ENCODE measurements at regions not wholly inside any gene's neighbourhood (a gene's known extent, or its start where the extent isn't known, plus 50 kb on each side); places are given as distances from the start of the nearest gene placed in this dataset.

- no peak overlapping the region for H3K4me3 ChIP-seq (ENCODE audit: low read depth, low read length)
- in situ Hi-C loops (cut with HindIII; ENCODE audit: low sequenced_read_pairs), result no loop called here
- DNase-seq (ENCODE audit: low read depth, low spot score), result no peak
- no peak for TF ChIP-seq CTCF (IDR thresholded peaks at IDR 0.05; ENCODE audit: low read depth, low read length)
Measured at GRCh38 chr2:136325844-136326331, 207.9 kb upstream of the CXCR4 start.

- no peak overlapping the region for H3K4me3 ChIP-seq (ENCODE audit: low read depth, low read length)
- in situ Hi-C loops (cut with HindIII; ENCODE audit: low sequenced_read_pairs), result no loop called here
- no peak for DNase-seq (ENCODE audit: low read depth, low spot score)
- TF ChIP-seq CTCF (IDR thresholded peaks at IDR 0.05; ENCODE audit: low read depth, low read length), result no peak
Measured at GRCh38 chr2:136324966-136325365, 207.0 kb upstream of the CXCR4 start.

GRCh38 chr2:136323935-136324334 is 206.0 kb upstream of the CXCR4 start:
- no peak for TF ChIP-seq CTCF (IDR thresholded peaks at IDR 0.05; ENCODE audit: low read depth, low read length)
- no peak for DNase-seq (ENCODE audit: low read depth, low spot score)
- in situ Hi-C loops (cut with HindIII; ENCODE audit: low sequenced_read_pairs), result no loop called here
- H3K4me3 ChIP-seq (ENCODE audit: low read depth, low read length), result no peak overlapping the region

GRCh38 chr2:136323195-136323594 is 205.2 kb upstream of the CXCR4 start:
- no peak for TF ChIP-seq CTCF (IDR thresholded peaks at IDR 0.05; ENCODE audit: low read depth, low read length)
- DNase-seq (ENCODE audit: low read depth, low spot score), result no peak
- in situ Hi-C loops (cut with HindIII; ENCODE audit: low sequenced_read_pairs), result no loop called here
- no peak overlapping the region for H3K4me3 ChIP-seq (ENCODE audit: low read depth, low read length)

GRCh38 chr2:136322428-136322827 is 204.5 kb upstream of the CXCR4 start:
- no peak for DNase-seq (ENCODE audit: low read depth, low spot score)
- H3K4me3 ChIP-seq (ENCODE audit: low read depth, low read length), result no peak overlapping the region
- TF ChIP-seq CTCF (IDR thresholded peaks at IDR 0.05; ENCODE audit: low read depth, low read length), result no peak
- in situ Hi-C loops (cut with HindIII; ENCODE audit: low sequenced_read_pairs), result no loop called here

GRCh38 chr2:136319651-136320050 is 201.7 kb upstream of the CXCR4 start:
- no peak for DNase-seq (ENCODE audit: low read depth, low spot score)
- no peak for TF ChIP-seq CTCF (IDR thresholded peaks at IDR 0.05; ENCODE audit: low read depth, low read length)
- in situ Hi-C loops (cut with HindIII; ENCODE audit: low sequenced_read_pairs), result no loop called here
- H3K4me3 ChIP-seq (ENCODE audit: low read depth, low read length), result no peak overlapping the region

GRCh38 chr2:136319237-136319636 is 201.3 kb upstream of the CXCR4 start:
- TF ChIP-seq CTCF (IDR thresholded peaks at IDR 0.05; ENCODE audit: low read depth, low read length), result no peak
- in situ Hi-C loops (cut with HindIII; ENCODE audit: low sequenced_read_pairs), result no loop called here
- DNase-seq (ENCODE audit: low read depth, low spot score), result no peak
- no peak overlapping the region for H3K4me3 ChIP-seq (ENCODE audit: low read depth, low read length)

Measured in astrocyte of the spinal cord (primary cell).